SK-N-DZ (cell line): ENCODE measurements at regions not wholly inside any gene's neighbourhood (a gene's known extent, or its start where the extent isn't known, plus 50 kb on each side); places are given as distances from the start of the nearest gene placed in this dataset.

Experiments
- DNase-seq: peaks from one replicate; pipeline ENCODE4 v3.0.0-alpha.2; 2015; ENCODE audit warnings: low spot score

DNA sequence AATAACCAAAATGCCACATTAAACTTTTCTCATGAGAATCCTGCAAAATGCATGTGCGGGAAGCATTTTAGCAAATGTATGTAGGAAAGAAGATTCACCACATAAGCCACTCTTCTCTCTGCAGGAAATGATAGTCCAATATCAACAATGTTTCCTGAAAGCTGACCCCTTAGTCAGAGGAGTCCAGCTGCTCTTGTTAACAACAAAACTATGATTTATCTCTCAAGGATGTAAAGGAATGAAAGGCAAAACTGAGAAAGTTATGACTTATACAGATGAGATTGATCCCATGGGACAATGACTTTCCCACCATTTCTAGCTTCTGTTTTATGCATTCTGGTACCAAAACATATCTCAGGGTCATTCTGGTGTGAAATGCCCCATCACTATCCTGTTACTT, 125.0 kb upstream of the EDNRA start:
- DNase-seq = no peak

DNA sequence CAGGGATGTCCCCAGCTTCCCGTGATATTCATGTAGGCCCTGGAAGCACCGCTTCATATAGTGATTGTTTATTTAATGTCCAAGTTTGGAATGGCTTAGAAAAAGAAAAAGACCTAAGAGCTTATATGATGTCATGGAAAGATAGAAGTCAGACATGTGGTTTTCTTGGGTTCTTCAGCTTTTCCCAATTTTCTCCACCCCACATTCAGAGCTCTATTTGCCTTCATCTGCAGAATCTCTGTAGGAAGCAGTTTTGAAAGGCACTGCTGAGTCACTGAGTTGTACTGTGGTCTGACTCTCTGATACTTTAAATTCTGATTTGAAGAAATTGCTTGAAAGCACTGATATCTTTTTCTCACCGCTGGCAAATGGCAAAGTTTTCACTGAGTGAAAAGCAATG, 120.6 kb upstream of the EDNRA start:
- DNase-seq = no peak

GRCh38 chr4:147361726-147362125, 119.2 kb upstream of the EDNRA start:
- no peak for DNase-seq

- no peak for DNase-seq
Observed at GRCh38 chr4:147362938-147363337, 118.0 kb upstream of the EDNRA start.

GRCh38 chr4:147363514-147363913, 117.4 kb upstream of the EDNRA start:
- DNase-seq = no peak

DNA sequence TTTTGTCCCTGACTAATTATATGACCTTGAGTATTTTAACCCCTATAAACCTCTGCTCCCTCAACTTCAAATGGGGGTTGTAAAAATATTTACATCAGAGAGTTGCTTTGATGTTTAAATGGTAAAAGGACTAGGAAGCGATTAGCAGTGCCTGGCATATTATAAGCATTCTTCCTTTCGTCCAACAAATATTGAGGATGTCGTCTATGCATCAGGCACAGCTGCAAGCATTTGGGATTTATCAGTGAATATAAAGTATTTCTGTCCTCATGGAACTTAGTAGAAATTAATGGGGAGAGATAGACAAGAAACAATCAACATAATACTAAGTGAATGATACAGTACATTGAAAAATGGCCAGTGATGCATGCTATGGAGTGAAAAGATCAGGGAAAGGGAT, 115.5 kb upstream of the EDNRA start:
- no peak for DNase-seq

GRCh38 chr4:147366164-147366563, 114.7 kb upstream of the EDNRA start:
- no peak for DNase-seq

- no peak for DNase-seq
Observed at GRCh38 chr4:147367891-147368290, 113.0 kb upstream of the EDNRA start.

DNA sequence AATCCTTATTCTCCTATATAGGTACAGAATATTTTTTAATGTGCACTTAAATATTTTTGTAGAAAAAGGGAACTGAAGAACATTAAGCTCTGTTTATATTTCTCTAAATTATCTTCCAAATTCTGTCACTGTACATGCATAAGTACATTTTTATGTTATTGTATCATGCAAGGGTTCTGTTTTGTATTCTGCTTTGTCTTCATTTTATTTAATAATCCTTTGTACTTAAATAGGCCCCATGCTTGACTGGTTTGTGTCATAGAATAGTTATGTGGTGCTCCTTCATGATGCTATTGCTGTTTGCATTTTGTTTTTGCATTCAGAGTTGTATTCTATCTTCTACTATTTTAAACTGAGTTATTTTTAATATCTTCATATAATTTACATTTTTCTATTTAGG, 111.9 kb upstream of the EDNRA start:
- DNase-seq = no peak

DNA sequence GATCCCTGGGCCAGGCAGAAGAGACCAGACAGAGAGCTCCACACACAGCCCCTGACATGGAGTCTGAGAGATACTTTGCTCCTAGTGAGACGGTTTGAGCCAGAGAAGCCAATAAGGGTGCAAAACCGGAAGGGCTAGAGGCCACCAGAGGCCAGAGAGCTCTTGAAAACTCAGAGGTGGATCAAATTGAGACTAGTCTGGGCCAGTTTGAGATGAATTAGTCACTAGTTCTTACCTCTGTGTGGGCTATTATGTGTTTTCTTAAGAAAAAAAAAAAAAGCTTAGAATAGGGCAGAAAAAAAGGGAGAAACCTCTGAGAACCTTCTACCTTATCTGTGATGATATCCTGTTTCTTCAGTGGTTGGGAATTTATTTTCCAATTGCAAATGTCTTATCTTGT, 110.4 kb upstream of the EDNRA start:
- no peak for DNase-seq

DNA sequence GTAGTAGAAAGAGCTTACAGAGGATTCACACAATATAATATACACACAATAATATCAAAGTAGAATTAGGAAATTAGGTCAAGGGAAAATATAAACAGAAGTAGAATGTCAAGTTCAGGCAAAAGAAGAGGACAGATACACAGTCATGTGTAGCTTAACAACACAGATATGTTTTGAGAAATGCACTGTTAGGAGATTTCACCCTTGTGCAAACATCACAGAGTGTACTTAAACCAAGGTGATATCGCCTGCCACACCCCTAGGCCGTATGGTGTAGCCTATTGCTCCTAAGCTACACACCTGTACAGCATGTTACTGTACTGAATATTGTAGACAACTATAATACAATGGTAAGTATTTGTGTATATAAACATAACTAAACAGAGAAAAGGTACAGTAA, 110.0 kb upstream of the EDNRA start:
- no peak for DNase-seq

DNA sequence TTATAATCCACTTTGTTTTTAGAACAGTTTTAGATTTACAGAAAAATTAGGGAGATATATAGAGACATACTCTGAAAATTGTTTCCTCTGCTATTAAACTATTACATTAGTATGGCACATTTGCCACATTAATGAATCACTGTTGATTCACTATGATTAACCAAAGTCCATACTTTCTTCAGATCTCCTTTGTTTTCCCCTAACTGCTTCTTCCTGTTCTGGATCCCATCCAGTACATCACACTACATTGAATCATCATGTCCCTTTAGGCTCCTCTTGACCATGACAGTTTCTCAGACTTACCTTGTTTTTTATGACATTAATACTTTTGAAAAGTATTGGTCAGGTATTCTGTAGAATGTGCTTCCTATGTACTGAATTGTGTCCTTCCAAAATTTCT, 109.2 kb upstream of the EDNRA start:
- no peak for DNase-seq

GRCh38 chr4:147378780-147379179, 102.1 kb upstream of the EDNRA start:
- no peak for DNase-seq

DNA sequence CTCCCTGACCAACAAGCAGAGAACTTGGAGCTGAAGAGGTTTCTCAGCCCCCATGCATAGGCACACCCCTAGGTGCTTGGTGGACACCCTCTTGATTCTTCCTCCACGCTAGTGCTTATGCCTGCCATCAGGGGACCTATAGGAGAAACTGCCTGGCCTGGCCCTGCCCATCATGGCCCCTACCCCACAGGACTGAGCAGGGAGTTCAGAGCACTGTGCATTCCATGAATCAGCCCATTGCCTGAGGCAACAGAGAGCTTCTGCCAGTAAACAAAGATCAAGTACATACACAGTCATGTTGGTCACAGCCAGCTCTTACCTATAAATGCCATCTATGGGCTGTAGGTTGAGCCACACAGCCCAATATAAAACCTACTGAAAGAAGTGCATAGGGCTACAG, 99.1 kb upstream of the EDNRA start:
- DNase-seq = no peak

- no peak for DNase-seq
Observed at GRCh38 chr4:147388018-147388417, 92.9 kb upstream of the EDNRA start.

DNA sequence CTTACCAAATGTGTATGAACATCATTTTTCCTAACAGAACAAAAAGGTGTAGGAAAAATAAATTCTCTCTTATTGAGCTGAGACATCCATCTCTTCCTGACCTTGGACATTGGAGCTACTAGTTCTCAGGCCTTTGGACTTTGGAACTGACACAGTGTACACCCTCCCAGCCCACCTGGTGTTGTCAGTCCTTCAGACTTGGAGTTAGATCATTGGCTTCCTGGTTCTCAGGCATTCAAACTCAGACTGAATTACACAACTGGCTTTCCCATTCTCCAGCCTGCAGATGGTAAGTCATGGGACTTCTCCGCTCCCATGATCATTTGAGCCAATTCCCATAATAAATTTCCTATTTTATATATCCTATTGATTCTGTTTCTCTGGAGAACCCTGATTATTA, 84.8 kb upstream of the EDNRA start:
- no peak for DNase-seq

DNA sequence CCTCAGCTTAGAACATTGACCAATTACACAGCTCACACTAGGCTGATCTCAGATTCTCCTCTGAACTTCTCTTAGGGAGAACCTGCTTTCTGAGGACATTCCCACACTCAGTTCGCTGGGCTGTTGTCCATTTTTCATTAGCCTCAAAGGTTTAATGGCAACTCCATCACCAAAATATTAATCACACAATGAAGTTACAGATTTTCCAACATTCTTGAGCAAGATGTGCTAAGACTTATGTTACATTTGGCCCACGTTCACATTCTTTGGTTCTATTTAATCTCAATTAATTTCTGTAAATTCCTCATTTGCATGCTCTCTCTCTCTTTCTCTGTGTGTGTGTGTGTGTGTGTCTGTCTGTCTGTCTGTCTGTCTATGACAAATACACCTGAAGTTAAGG, 82.3 kb upstream of the EDNRA start:
- DNase-seq = no peak

- no peak for DNase-seq
Observed at GRCh38 chr4:147400721-147401120, 80.2 kb upstream of the EDNRA start.

GRCh38 chr4:147401221-147401620, 79.7 kb upstream of the EDNRA start:
- DNase-seq = no peak

DNA sequence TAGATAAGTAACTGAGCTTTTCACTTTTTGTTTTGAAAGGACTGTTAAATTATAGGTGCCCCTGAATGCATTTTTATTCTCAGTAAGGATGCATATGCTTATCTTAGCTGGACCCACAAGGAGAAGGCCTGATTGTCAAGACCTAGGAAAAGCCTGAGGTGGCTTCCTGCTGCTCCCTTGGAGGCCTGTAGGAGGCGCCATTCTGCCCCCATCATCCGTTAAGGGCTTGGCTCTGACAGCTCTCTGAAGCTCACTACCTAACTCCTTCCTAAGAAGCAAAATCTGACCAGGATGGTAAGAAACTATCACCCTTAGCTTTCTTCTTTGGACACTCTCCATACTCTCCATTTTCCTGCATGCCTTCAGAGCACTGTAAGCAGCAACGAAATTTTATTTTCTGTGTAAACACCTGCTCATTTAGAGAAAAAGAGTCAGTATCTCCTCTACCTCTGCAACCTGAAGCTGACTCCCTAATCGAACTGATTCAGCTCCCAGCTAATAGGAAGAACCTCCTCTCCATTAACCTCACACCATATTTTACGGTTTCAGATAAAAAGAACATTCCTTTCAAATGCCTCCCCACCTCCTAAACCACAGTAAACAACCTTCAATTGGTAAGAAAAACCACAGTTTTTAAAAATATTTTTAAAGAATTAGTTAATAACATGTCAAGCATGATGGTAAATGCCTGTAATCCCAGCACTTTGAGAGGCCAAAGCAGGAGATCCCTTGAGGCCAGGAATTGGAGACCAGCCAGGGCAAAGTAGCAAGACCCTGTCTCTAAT, 73.4 kb upstream of the EDNRA start:
- DNase-seq = no peak

- no peak for DNase-seq
Observed at GRCh38 chr4:147408189-147408588, 72.7 kb upstream of the EDNRA start.

DNA sequence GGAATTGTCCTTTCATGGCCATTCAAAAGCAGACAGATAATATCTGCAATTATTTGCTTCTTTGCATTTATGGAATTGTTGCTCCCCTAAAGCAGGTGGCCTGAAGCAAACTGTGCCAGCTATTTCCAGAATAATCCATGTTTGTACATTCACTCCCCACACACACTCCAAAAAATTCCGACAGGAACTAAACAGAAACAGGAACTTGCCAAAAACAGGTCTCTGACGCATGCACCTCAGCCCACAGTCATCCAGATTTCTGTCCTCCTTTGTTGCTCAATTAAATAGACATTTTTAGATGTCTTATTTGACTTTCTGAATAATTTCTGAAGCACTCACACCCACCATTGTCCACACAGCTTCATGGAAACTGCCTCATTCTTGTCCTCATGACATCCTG, 71.5 kb upstream of the EDNRA start:
- no peak for DNase-seq

GRCh38 chr4:147418226-147418625, 62.7 kb upstream of the EDNRA start:
- DNase-seq = no peak

- no peak for DNase-seq
Observed at GRCh38 chr4:147421456-147421855, 59.4 kb upstream of the EDNRA start.
